ENCODE measurements at regions not wholly inside any gene's neighbourhood (a gene's known extent, or its start where the extent isn't known, plus 50 kb on each side); places are given as distances from the start of the nearest gene placed in this dataset.

DNA sequence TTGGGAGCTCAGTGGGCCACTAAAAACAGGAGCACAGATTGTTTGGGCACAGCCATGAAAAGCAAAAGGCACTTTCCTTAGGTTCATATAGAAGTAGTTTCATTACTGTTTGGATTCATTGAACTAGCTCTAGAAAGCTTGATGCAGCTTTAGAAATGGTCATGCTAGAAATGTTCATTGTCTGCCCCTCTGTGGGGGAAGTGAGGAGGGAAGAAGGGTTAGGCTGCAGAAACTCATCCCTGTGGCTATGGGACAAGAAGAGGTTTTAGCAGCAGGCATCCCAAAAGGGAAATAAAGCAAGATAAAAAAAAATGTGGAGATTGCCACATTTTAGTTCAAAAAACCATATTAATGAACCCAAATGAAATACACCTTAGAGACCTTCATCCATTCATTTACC lies 359.6 kb upstream of the PTBP2 start:
- TF ChIP-seq, protein P1, sequence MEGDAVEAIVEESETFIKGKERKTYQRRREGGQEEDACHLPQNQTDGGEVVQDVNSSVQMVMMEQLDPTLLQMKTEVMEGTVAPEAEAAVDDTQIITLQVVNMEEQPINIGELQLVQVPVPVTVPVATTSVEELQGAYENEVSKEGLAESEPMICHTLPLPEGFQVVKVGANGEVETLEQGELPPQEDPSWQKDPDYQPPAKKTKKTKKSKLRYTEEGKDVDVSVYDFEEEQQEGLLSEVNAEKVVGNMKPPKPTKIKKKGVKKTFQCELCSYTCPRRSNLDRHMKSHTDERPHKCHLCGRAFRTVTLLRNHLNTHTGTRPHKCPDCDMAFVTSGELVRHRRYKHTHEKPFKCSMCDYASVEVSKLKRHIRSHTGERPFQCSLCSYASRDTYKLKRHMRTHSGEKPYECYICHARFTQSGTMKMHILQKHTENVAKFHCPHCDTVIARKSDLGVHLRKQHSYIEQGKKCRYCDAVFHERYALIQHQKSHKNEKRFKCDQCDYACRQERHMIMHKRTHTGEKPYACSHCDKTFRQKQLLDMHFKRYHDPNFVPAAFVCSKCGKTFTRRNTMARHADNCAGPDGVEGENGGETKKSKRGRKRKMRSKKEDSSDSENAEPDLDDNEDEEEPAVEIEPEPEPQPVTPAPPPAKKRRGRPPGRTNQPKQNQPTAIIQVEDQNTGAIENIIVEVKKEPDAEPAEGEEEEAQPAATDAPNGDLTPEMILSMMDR (IDR thresholded peaks at IDR 0.05) = no peak
- Histone ChIP-seq H3K27ac (no peak overlapping the region), H3K4me3 (no peak overlapping the region), H3K36me3 (no peaks in the 10 kb centered on the region), H3K27me3 (no peaks in the 10 kb centered on the region), H3K9me3 (no peaks in the 10 kb centered on the region), H3K4me1 (no peaks in the 10 kb centered on the region)
- intact Hi-C loops (cut with DNase I) = no loop called here
- no peak for DNase-seq (ENCODE audit: low spot score in 2 of 2)

DNA sequence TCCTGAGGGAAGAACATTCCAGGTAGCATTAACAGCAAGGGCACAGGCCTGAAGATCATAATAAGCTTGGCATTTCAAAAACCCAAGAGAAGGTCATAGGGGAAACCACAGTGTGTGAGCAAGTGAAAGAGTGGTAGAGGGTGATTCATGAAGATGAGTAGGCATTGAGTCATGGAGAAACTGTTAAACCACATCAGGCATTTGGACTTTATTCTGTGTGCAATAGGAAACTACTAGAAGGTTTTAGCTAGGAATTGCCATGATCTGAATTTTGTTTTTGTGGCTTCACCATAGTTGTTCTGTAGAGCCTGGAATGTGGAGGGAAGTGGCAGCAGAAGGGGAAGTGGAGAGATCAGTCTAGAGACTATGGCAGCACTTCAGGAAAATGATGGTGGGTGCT lies 359.0 kb upstream of the PTBP2 start:
- H3K27ac ChIP-seq = no peak overlapping the region
- TF ChIP-seq, protein P1 (IDR thresholded peaks at IDR 0.05) = no peak
- intact Hi-C loops (cut with DNase I) = no loop called here
- H3K4me3 ChIP-seq = no peak overlapping the region
- DNase-seq (ENCODE audit: low spot score in 2 of 2) = no peak
- H3K9me3 ChIP-seq = no peaks in the 10 kb centered on the region
- no peaks in the 10 kb centered on the region for H3K4me1 ChIP-seq
- no peaks in the 10 kb centered on the region for H3K27me3 ChIP-seq
- no peaks in the 10 kb centered on the region for H3K36me3 ChIP-seq

DNA sequence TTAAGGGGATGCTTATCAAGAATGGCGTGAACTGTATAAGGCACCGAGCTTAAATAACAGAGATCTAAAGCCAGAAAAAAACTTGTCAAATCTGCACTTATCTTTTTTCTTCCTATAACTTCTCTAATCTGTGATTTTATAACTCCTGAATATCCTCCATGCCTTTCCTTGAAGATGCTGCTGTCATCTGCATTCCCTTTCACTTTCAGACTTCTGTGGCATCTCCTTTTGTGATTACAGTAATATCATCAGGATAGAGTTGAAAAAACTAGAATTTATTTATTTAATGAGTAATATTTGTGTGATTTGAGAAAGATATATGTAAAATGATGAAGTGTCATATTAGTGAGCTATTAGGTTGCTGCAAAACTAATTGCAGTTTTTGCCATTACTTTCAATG lies 357.8 kb upstream of the PTBP2 start:
- intact Hi-C loops (cut with DNase I) = no loop called here
- H3K36me3 ChIP-seq = no peaks in the 10 kb centered on the region
- no peaks in the 10 kb centered on the region for H3K4me1 ChIP-seq
- no peak for DNase-seq (ENCODE audit: low spot score in 2 of 2)
- H3K27ac ChIP-seq = no peak overlapping the region
- no peaks in the 10 kb centered on the region for H3K9me3 ChIP-seq
- TF ChIP-seq, protein P1 (IDR thresholded peaks at IDR 0.05) = no peak
- no peaks in the 10 kb centered on the region for H3K27me3 ChIP-seq
- H3K4me3 ChIP-seq = no peak overlapping the region

DNA sequence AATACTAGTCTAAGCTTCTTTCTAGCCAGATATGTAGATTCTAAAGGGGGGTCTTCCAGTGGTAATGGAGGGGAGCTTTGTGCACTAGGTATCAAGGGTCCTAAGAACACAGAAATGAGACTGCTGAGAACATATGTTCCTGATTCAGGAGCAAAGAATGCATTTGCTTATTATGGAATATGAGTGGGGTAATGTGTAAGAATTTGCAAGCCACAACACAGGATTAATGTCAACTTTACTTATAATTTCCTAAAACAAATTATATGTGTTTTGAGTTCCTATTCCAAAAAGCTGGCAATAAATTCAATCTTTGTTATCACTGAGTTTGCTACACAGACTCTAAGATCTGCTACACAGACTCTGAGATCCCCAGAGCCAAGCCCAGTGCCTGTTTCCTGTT lies 357.0 kb upstream of the PTBP2 start:
- Histone ChIP-seq H3K27ac (no peak overlapping the region), H3K36me3 (no peaks in the 10 kb centered on the region), H3K27me3 (no peaks in the 10 kb centered on the region), H3K4me1 (no peaks in the 10 kb centered on the region), H3K4me3 (no peak overlapping the region), H3K9me3 (no peaks in the 10 kb centered on the region)
- intact Hi-C loops (cut with DNase I) = no loop called here
- TF ChIP-seq, protein P1 (IDR thresholded peaks at IDR 0.05) = no peak
- DNase-seq (ENCODE audit: low spot score in 2 of 2) = no peak

DNA sequence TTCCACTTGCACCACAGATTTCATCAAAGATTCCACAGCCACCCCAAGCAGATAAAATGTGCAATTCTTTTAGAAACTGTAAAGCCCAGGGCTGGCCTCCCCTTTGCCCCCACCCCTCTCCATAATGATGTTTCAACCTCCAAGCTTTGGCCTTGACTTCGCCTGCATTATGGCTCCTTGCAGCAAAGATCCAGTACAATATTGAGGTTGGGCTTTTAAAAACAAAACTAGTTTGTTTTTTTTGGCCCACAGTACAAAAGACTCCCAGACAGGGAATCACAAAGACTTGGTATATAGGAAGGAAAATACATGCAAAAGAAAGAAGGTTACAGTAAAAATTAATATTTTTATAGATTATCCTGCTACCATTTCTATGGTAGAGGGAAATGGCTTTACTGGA lies 356.5 kb upstream of the PTBP2 start:
- Histone ChIP-seq H3K4me1 (no peaks in the 10 kb centered on the region), H3K4me3 (no peak overlapping the region), H3K36me3 (no peaks in the 10 kb centered on the region), H3K27me3 (no peaks in the 10 kb centered on the region), H3K27ac (no peak overlapping the region), H3K9me3 (no peaks in the 10 kb centered on the region)
- TF ChIP-seq, protein P1 (IDR thresholded peaks at IDR 0.05) = no peak
- no peak for DNase-seq (ENCODE audit: low spot score in 2 of 2)
- intact Hi-C loops (cut with DNase I) = no loop called here
